Keratinocyte (primary cell): ENCODE measurements at regions not wholly inside any gene's neighbourhood (a gene's known extent, or its start where the extent isn't known, plus 50 kb on each side); places are given as distances from the start of the nearest gene placed in this dataset.

Experiments
- DNase-seq: peaks from one replicate; pipeline ENCODE4 v3.0.0-alpha.2; 2011; ENCODE audit warnings: low read depth, missing footprints, low spot score
- FAIRE-seq: peaks from 2 replicates; lab custom pipeline; 2011; peaks lifted over from hg19 to GRCh38; lab: Jason Lieb, UNC
- H2AFZ ChIP-seq: 2 replicates; pipeline ENCODE4 v1.6.0; 2012; ENCODE audit warnings: low read length, control low read depth, inconsistent platforms; ENCODE audit not compliant: control insufficient read depth
- H3K27ac ChIP-seq: 2 replicates; pipeline ENCODE4 v1.5.1; 2011; ENCODE audit warnings: low read length; ENCODE audit not compliant: control insufficient read depth, insufficient read depth
- H3K27me3 ChIP-seq: 3 replicates; pipeline ENCODE4 v1.6.0; 2011; ENCODE audit warnings: low read length; ENCODE audit not compliant: control insufficient read depth, insufficient read depth; ENCODE audit errors: extremely low read depth
- H3K36me3 ChIP-seq, 2 experiments: 2 replicates in 1 of 2; 3 replicates in 1 of 2; pipeline ENCODE4 v1.5.1; 2011; ENCODE audit warnings: low read length in 2 of 2, mild to moderate bottlenecking in 1 of 2; ENCODE audit not compliant: control insufficient read depth in 2 of 2, insufficient read depth in 2 of 2; ENCODE audit errors: extremely low read depth in 1 of 2
- H3K4me1 ChIP-seq: 3 replicates; pipeline ENCODE4 v1.5.1; 2011; ENCODE audit warnings: low read length; ENCODE audit not compliant: control insufficient read depth, insufficient read depth; ENCODE audit errors: extremely low read depth
- H3K4me2 ChIP-seq: 3 replicates; pipeline ENCODE4 v1.6.0; 2011; ENCODE audit warnings: low read depth, low read length; ENCODE audit not compliant: control insufficient read depth, insufficient read depth; ENCODE audit errors: extremely low read depth
- H3K4me3 ChIP-seq, 3 experiments: fragments of 200-600 bp in 1 of 3; sonication (generic) in 1 of 3; 2 replicates in 2 of 3; 3 replicates in 1 of 3; pipeline ENCODE4 v1.5.1; 2011 to 2016; ENCODE audit warnings: low read length in 3 of 3, mild to moderate bottlenecking in 3 of 3, control low read depth in 2 of 3, inconsistent platforms in 1 of 3, low read depth in 1 of 3, mixed read lengths in 1 of 3, mixed run types in 1 of 3, moderate library complexity in 1 of 3; ENCODE audit not compliant: control insufficient read depth in 2 of 3, insufficient read depth in 2 of 3; ENCODE audit errors: extremely low read depth in 1 of 3
- H3K79me2 ChIP-seq: 2 replicates; pipeline ENCODE4 v1.6.0; 2012; ENCODE audit warnings: low read length; ENCODE audit not compliant: control insufficient read depth, insufficient read depth
- H3K9ac ChIP-seq: 3 replicates; pipeline ENCODE4 v1.6.0; 2011; ENCODE audit warnings: low read length; ENCODE audit not compliant: control insufficient read depth, insufficient read depth; ENCODE audit errors: extremely low read depth
- H3K9me1 ChIP-seq: 3 replicates; pipeline ENCODE4 v1.6.0; 2011; ENCODE audit warnings: low read length; ENCODE audit not compliant: control insufficient read depth, insufficient read depth; ENCODE audit errors: extremely low read depth
- H3K9me3 ChIP-seq: 2 replicates; pipeline ENCODE4 v1.5.1; 2012; ENCODE audit warnings: low read depth, low read length; ENCODE audit not compliant: control insufficient read depth
- H4K20me1 ChIP-seq: 3 replicates; pipeline ENCODE4 v1.6.0; 2011; ENCODE audit warnings: low read length; ENCODE audit not compliant: control insufficient read depth, insufficient read depth; ENCODE audit errors: extremely low read depth
- CTCF ChIP-seq, 3 experiments: IDR thresholded peaks in 1 of 3; conservative IDR thresholded peaks in 1 of 3; optimal IDR thresholded peaks in 1 of 3; 2 replicates in 2 of 3; 3 replicates in 1 of 3; pipeline versions ENCODE3 to v1.5.1; 2011; ENCODE audit warnings: low read length in 3 of 3, mild to moderate bottlenecking in 3 of 3, moderate library complexity in 2 of 3, control low read depth in 1 of 3, inconsistent platforms in 1 of 3; ENCODE audit not compliant: insufficient read depth in 2 of 3; ENCODE audit errors: extremely low read depth in 1 of 3
- EZH2 ChIP-seq: IDR thresholded peaks from one replicate; pipeline ENCODE4 v1.6.1; 2012; ENCODE audit warnings: inconsistent platforms, mild to moderate bottlenecking, low read length, moderate library complexity
- dilution Hi-C: fragments of 300-500 bp; cut with MboI; formaldehyde crosslinking; loops from one replicate; pipeline ENCODE4 v1.7.0; 2020; ENCODE audit warnings: low sequenced_read_pairs; ENCODE audit not compliant: extremely low pct_ligation_motif_present

GRCh38 chr14:101460986-101461750 is 100.1 kb upstream of the DIO3 start:
- no peak overlapping the region for H3K4me2 ChIP-seq
- no peak overlapping the region for H2AFZ ChIP-seq
- TF ChIP-seq EZH2 (no peak), CTCF (optimal IDR thresholded peaks at IDR 0.05 in 1 of 3, IDR thresholded peaks at IDR 0.05 in 1 of 3, conservative IDR thresholded peaks at IDR 0.05 in 1 of 3; ENCODE audit: extremely low read depth in 1 of 3, insufficient read depth in 2 of 3, low read length in 3 of 3) (no peak)
- no peaks in the 10 kb centered on the region for H3K36me3 ChIP-seq
- no peak for FAIRE-seq
- H3K4me1 ChIP-seq, result no peaks in the 10 kb centered on the region
- DNase-seq, result no peak
- H4K20me1 ChIP-seq, result no peaks in the 10 kb centered on the region
- H3K27me3 ChIP-seq, result peaks cover 46% of the 10 kb centered on the region
- H3K4me3 ChIP-seq, result no peak overlapping the region
- H3K27ac ChIP-seq, result no peak overlapping the region
- no peaks in the 10 kb centered on the region for H3K79me2 ChIP-seq
- peaks cover 3% of the 10 kb centered on the region for H3K9me3 ChIP-seq
- dilution Hi-C loops, result no loop called here
- H3K9ac ChIP-seq, result no peak overlapping the region
- H3K9me1 ChIP-seq, result no peaks in the 10 kb centered on the region

GRCh38 chr14:101461891-101462290 is 99.4 kb upstream of the DIO3 start:
- no peak overlapping the region for H3K4me2 ChIP-seq

More at GRCh38 chr14:101461891-101462290, 99.4 kb upstream of the DIO3 start:
- Histone ChIP-seq H2AFZ (no peak overlapping the region), H3K79me2 (no peaks in the 10 kb centered on the region), H3K27me3 (peaks cover 39% of the 10 kb centered on the region), H3K4me3 (no peak overlapping the region), H3K4me1 (no peaks in the 10 kb centered on the region), H3K9me1 (no peaks in the 10 kb centered on the region), H3K36me3 (no peaks in the 10 kb centered on the region), H3K9ac (no peak overlapping the region), H3K9me3 (peaks cover 3% of the 10 kb centered on the region), H4K20me1 (no peaks in the 10 kb centered on the region), H3K27ac (no peak overlapping the region)
- dilution Hi-C loops, result no loop called here
- no peak for TF ChIP-seq EZH2
- no peak for TF ChIP-seq CTCF (optimal IDR thresholded peaks at IDR 0.05 in 1 of 3, IDR thresholded peaks at IDR 0.05 in 1 of 3, conservative IDR thresholded peaks at IDR 0.05 in 1 of 3; ENCODE audit: extremely low read depth in 1 of 3, insufficient read depth in 2 of 3, low read length in 3 of 3)
- FAIRE-seq (no peak), DNase-seq (no peak)
